ENCODE measurements at regions not wholly inside any gene's neighbourhood (a gene's known extent, or its start where the extent isn't known, plus 50 kb on each side); places are given as distances from the start of the nearest gene placed in this dataset.

GRCh38 chr1:175887981-175888428 is 144.6 kb upstream of the TNR start:
- H3K4me3 ChIP-seq (ENCODE audit: low read length) = no peak overlapping the region
- peak; percentile 43 for DNase-seq (ENCODE audit: low read depth)

GRCh38 chr1:175887521-175887920 is 144.1 kb upstream of the TNR start:
- no peak for TF ChIP-seq CTCF (conservative IDR thresholded peaks at IDR 0.05; ENCODE audit: low read length)
- DNase-seq (ENCODE audit: low read depth) = no peak
- no peak overlapping the region for H3K4me3 ChIP-seq (ENCODE audit: low read length)

More at GRCh38 chr1:175887981-175888428, 144.6 kb upstream of the TNR start:
- peak; percentile 75 for TF ChIP-seq CTCF (conservative IDR thresholded peaks at IDR 0.05; ENCODE audit: low read length)

GRCh38 chr1:175885326-175885725 is 141.9 kb upstream of the TNR start:
- DNase-seq (ENCODE audit: low read depth) = peak; percentile 60
- no peak for TF ChIP-seq CTCF (conservative IDR thresholded peaks at IDR 0.05; ENCODE audit: low read length)
- H3K4me3 ChIP-seq (ENCODE audit: low read length) = no peak overlapping the region

GRCh38 chr1:175884369-175884768 is 141.0 kb upstream of the TNR start:
- H3K4me3 ChIP-seq (ENCODE audit: low read length) = no peak overlapping the region
- DNase-seq (ENCODE audit: low read depth) = no peak
- no peak for TF ChIP-seq CTCF (conservative IDR thresholded peaks at IDR 0.05; ENCODE audit: low read length)

GRCh38 chr1:175882192-175882591 is 138.8 kb upstream of the TNR start:
- TF ChIP-seq CTCF (conservative IDR thresholded peaks at IDR 0.05; ENCODE audit: low read length) = no peak
- no peak for DNase-seq (ENCODE audit: low read depth)
- H3K4me3 ChIP-seq (ENCODE audit: low read length) = no peak overlapping the region

- DNase-seq (ENCODE audit: low read depth) = no peak
- H3K4me3 ChIP-seq (ENCODE audit: low read length) = no peak overlapping the region
- no peak for TF ChIP-seq CTCF (conservative IDR thresholded peaks at IDR 0.05; ENCODE audit: low read length)
Observed at GRCh38 chr1:175881246-175881976, 138.0 kb upstream of the TNR start.

GRCh38 chr1:175878775-175879174 is 135.4 kb upstream of the TNR start:
- no peak overlapping the region for H3K4me3 ChIP-seq (ENCODE audit: low read length)
- no peak for DNase-seq (ENCODE audit: low read depth)
- TF ChIP-seq CTCF (conservative IDR thresholded peaks at IDR 0.05; ENCODE audit: low read length) = no peak
